ENCODE measurements at regions not wholly inside any gene's neighbourhood (a gene's known extent, or its start where the extent isn't known, plus 50 kb on each side); places are given as distances from the start of the nearest gene placed in this dataset.

- TF ChIP-seq POLR2A (IDR thresholded peaks at IDR 0.05), result no peak
- TF ChIP-seq CTCF (IDR thresholded peaks at IDR 0.05 in 4 of 5, conservative IDR thresholded peaks at IDR 0.05 in 1 of 5), result no peak
These were observed 91.4 kb upstream of the SYN3 start for GRCh38 chr22:33149611-33150010.

Data from gastrocnemius medialis (tissue), 4 donors.